Osteocyte (in vitro differentiated cells): ENCODE measurements at regions not wholly inside any gene's neighbourhood (a gene's known extent, or its start where the extent isn't known, plus 50 kb on each side); places are given as distances from the start of the nearest gene placed in this dataset.

Source experiments
- DNase-seq: peaks from one replicate; pipeline ENCODE4 v3.0.0; 2021; ENCODE audit warnings: mixed read lengths; ENCODE audit not compliant: unreplicated experiment; ENCODE audit errors: extremely low spot score
- H3K27ac Mint-ChIP-seq: one replicate; pipeline ENCODE4 v1.8.0; 2021; ENCODE audit warnings: mild to moderate bottlenecking, mixed read lengths; ENCODE audit not compliant: unreplicated experiment
- H3K27me3 Mint-ChIP-seq: one replicate; pipeline ENCODE4 v1.8.0; 2021; ENCODE audit warnings: mixed read lengths; ENCODE audit not compliant: unreplicated experiment
- H3K36me3 Mint-ChIP-seq: one replicate; pipeline ENCODE4 v1.8.0; 2021; ENCODE audit warnings: mixed read lengths; ENCODE audit not compliant: unreplicated experiment
- H3K4me1 Mint-ChIP-seq: one replicate; pipeline ENCODE4 v1.8.0; 2021; ENCODE audit warnings: mixed read lengths; ENCODE audit not compliant: unreplicated experiment
- H3K4me3 Mint-ChIP-seq: one replicate; pipeline ENCODE4 v1.8.0; 2021; ENCODE audit warnings: mild to moderate bottlenecking, moderate library complexity, mixed read lengths; ENCODE audit not compliant: unreplicated experiment
- H3K9me3 Mint-ChIP-seq: one replicate; pipeline ENCODE4 v1.8.0; 2021; ENCODE audit warnings: mixed read lengths; ENCODE audit not compliant: unreplicated experiment
- CTCF ChIP-seq: fragments of 200-600 bp; sonication (generic); IDR thresholded peaks from 2 replicates; pipeline ENCODE4 v1.5.0; 2021; ENCODE audit warnings: antibody characterized with exemption, mild to moderate bottlenecking, moderate library complexity

GRCh38 chr5:71874521-71874920 lies 155.4 kb downstream of the CARTPT start:
- Mint-ChIP-seq H3K9me3 (peaks cover 12% of the 10 kb centered on the region), H3K4me3 (no peak overlapping the region), H3K27me3 (peaks cover 4% of the 10 kb centered on the region), H3K27ac (peak overlapping the region; percentile 87), H3K36me3 (no peaks in the 10 kb centered on the region), H3K4me1 (peaks cover 18% of the 10 kb centered on the region)
- no peak for TF ChIP-seq CTCF
- DNase-seq, result no peak

- Mint-ChIP-seq H3K4me3 (no peak overlapping the region), H3K9me3 (peaks cover 4% of the 10 kb centered on the region), H3K36me3 (no peaks in the 10 kb centered on the region), H3K27me3 (no peaks in the 10 kb centered on the region), H3K4me1 (peaks cover 43% of the 10 kb centered on the region), H3K27ac (no peak overlapping the region)
- no peak for TF ChIP-seq CTCF
- DNase-seq, result no peak
Measured at GRCh38 chr5:71877511-71877910, 158.4 kb downstream of the CARTPT start.

- Mint-ChIP-seq H3K4me3 (no peak overlapping the region), H3K4me1 (peaks cover 49% of the 10 kb centered on the region), H3K27ac (no peak overlapping the region), H3K36me3 (no peaks in the 10 kb centered on the region), H3K27me3 (no peaks in the 10 kb centered on the region), H3K9me3 (peaks cover 4% of the 10 kb centered on the region)
- TF ChIP-seq CTCF, result no peak
- no peak for DNase-seq
Measured at GRCh38 chr5:71880536-71880935, 161.5 kb downstream of the CARTPT start.

DNA sequence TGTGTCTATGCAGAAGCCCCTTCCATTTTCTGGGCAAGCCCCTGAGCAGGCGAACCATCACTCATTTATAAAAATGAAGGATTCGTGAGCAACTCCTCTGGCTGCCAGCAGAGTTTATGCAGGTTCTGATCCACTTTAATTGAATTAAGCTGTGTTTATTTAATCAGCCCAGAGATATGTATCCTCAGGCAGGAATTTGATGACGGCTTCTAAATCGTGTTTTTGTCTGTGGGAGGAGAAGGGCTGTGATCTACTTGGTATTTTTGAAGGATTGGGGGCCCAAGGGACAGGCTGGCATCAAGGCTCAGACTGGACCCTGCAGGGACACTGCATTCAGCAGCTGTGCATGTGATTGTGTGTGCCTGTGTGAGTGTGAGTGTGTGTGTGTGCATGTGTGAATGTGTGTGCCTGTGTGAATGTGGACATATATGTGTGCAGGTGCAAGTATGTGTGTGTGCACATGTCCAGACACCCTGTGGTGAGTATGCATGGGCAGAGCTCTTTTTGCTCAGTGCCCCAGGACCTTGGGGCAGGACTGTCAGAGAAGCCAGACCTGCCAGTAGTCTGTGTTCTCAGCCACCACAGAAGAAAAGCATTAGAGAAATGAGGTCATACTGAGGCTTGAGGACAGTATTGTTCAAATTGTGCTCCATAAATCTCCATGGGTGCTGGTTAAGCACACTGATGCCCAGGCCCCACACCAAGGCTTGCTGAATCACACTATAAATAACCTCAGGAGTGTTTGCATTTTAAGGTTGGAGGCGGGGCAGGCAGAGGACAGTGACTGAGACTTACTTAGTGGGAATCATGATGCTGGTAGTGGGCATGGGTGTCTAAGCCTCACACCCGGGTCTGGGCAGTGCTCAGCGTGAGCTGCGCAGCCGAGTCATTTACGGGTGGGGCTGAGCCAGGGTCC lies 164.0 kb downstream of the CARTPT start:
- no peaks in the 10 kb centered on the region for H3K36me3 Mint-ChIP-seq
- H3K27ac Mint-ChIP-seq, result peak overlapping the region; percentile 89
- peaks cover 2% of the 10 kb centered on the region for H3K9me3 Mint-ChIP-seq
- no peak overlapping the region for H3K4me3 Mint-ChIP-seq
- no peak for DNase-seq
- no peaks in the 10 kb centered on the region for H3K27me3 Mint-ChIP-seq
- H3K4me1 Mint-ChIP-seq, result peaks cover 49% of the 10 kb centered on the region
- no peak for TF ChIP-seq CTCF

GRCh38 chr5:71883742-71884103 lies 164.6 kb downstream of the CARTPT start:
- no peak for DNase-seq
- Mint-ChIP-seq H3K4me1 (peaks cover 49% of the 10 kb centered on the region), H3K9me3 (no peaks in the 10 kb centered on the region), H3K27ac (peak overlapping the region; percentile 89), H3K27me3 (peaks cover under 1% of the 10 kb centered on the region), H3K4me3 (no peak overlapping the region), H3K36me3 (no peaks in the 10 kb centered on the region)
- TF ChIP-seq CTCF, result no peak
